ENCODE measurements at regions not wholly inside any gene's neighbourhood (a gene's known extent, or its start where the extent isn't known, plus 50 kb on each side); places are given as distances from the start of the nearest gene placed in this dataset.

DNA sequence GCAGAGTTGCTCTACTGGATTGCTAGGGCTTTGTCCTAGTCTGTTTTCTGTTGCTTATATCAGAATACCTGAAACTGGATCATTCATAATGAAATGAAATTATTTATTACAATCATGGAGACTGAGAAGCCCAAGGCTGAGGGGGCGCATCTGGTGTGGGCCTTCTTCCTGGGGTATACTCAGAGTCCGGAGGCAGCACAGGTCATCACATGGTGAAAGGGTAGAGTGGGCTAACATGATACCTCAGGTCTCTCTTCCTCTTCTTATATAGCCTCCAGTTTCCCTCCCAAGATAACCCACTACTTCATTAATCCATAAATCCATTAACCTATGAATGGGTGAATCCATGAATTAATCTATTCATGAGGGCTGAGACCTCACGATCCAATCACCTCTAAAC lies 667.6 kb upstream of the NCAM2 start:
- DNase-seq: no peak
- ATAC-seq: no peak
- H3K4me1 Mint-ChIP-seq (ENCODE audit: low read depth): no peaks in the 10 kb centered on the region
- H3K4me3 Mint-ChIP-seq: no peak overlapping the region
- POLR2A ChIA-PET: no interaction called here
- no peaks in the 10 kb centered on the region for H3K27me3 Mint-ChIP-seq
- H3K9me3 Mint-ChIP-seq: peaks cover 11% of the 10 kb centered on the region
- CTCF ChIA-PET: no interaction called here
- intact Hi-C loops (cut with micrococcal nuclease): no loop called here
- TF ChIP-seq, protein P1, sequence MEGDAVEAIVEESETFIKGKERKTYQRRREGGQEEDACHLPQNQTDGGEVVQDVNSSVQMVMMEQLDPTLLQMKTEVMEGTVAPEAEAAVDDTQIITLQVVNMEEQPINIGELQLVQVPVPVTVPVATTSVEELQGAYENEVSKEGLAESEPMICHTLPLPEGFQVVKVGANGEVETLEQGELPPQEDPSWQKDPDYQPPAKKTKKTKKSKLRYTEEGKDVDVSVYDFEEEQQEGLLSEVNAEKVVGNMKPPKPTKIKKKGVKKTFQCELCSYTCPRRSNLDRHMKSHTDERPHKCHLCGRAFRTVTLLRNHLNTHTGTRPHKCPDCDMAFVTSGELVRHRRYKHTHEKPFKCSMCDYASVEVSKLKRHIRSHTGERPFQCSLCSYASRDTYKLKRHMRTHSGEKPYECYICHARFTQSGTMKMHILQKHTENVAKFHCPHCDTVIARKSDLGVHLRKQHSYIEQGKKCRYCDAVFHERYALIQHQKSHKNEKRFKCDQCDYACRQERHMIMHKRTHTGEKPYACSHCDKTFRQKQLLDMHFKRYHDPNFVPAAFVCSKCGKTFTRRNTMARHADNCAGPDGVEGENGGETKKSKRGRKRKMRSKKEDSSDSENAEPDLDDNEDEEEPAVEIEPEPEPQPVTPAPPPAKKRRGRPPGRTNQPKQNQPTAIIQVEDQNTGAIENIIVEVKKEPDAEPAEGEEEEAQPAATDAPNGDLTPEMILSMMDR (IDR thresholded peaks at IDR 0.05): no peak
- H3K27ac Mint-ChIP-seq: no peak overlapping the region
- no peaks in the 10 kb centered on the region for H3K36me3 Mint-ChIP-seq (ENCODE audit: low read depth)

DNA sequence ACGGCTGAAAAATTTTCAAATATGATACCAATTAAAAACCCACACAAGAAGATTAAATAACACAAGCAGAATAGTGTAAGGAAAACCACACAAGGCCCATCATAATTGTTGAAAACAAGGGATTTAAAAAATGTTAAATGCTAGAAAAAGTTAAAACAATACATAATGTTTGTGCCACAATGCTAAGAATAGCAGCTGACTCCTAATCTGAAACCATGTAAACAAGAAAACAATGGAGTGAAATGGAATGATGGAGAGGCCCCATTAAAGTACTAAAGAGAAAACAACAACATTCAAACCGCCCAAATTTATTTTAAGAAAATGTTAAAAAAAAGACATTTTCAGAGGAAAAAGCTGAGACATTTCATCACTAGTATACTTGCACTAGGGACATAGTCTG lies 663.6 kb upstream of the NCAM2 start:
- intact Hi-C loops (cut with micrococcal nuclease): no loop called here
- no peak for DNase-seq
- Mint-ChIP-seq H3K9me3 (peaks cover 9% of the 10 kb centered on the region), H3K27ac (no peak overlapping the region), H3K4me1 (ENCODE audit: low read depth) (no peaks in the 10 kb centered on the region), H3K4me3 (no peak overlapping the region), H3K36me3 (ENCODE audit: low read depth) (no peaks in the 10 kb centered on the region), H3K27me3 (no peaks in the 10 kb centered on the region)
- ATAC-seq: no peak
- CTCF ChIA-PET: no interaction called here
- POLR2A ChIA-PET: no interaction called here
- TF ChIP-seq, protein P1 (IDR thresholded peaks at IDR 0.05): no peak

DNA sequence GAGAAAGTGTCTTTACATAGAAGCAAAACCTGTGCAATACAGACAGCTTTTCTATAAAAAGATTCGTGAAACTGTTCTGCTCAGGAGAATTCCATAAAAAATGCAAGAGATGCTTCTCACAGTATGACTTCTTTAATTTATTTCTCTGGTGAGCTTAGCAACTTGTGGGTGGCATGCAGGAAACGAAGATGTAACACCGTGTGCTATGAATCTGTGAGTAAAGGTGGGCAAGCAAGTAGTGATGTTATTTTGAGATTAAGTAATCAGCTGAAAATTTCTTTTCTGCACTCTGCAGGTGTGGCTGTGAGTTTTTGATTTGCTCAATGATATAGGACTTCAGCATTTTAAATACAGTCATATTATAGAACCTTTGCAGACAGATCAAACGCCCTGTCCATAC lies 656.8 kb upstream of the NCAM2 start:
- ChIA-PET POLR2A (no interaction called here), CTCF (no interaction called here)
- intact Hi-C loops (cut with micrococcal nuclease): no loop called here
- TF ChIP-seq, protein P1 (IDR thresholded peaks at IDR 0.05): no peak
- DNase-seq (no peak), ATAC-seq (no peak)
- Mint-ChIP-seq H3K27ac (no peak overlapping the region), H3K27me3 (no peaks in the 10 kb centered on the region), H3K9me3 (peaks cover 10% of the 10 kb centered on the region), H3K4me3 (no peak overlapping the region), H3K4me1 (ENCODE audit: low read depth) (no peaks in the 10 kb centered on the region), H3K36me3 (ENCODE audit: low read depth) (no peaks in the 10 kb centered on the region)

DNA sequence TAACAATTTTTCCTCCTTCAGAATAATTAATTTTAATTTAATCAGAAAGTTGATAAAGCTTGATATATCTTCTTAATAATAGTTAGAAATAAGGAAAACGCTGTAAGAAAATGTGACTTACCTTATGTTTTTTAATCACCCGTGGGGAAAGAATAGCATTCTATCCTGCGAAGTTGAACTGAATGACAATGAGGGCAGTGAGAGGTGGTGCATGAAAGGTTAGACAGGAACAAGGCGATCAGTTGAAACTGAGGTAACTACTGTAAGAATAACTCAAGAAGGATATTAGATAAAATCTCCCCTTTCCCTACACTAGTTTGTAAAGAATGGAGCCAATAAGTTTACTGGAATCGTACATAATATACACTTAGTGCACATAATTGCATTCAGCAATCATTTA lies 655.0 kb upstream of the NCAM2 start:
- no peaks in the 10 kb centered on the region for H3K4me1 Mint-ChIP-seq (ENCODE audit: low read depth)
- TF ChIP-seq, protein P1 (IDR thresholded peaks at IDR 0.05): no peak
- no peaks in the 10 kb centered on the region for H3K27me3 Mint-ChIP-seq
- H3K4me3 Mint-ChIP-seq: no peak overlapping the region
- H3K27ac Mint-ChIP-seq: no peak overlapping the region
- ChIA-PET POLR2A (no interaction called here), CTCF (no interaction called here)
- ATAC-seq (no peak), DNase-seq (no peak)
- H3K36me3 Mint-ChIP-seq (ENCODE audit: low read depth): no peaks in the 10 kb centered on the region
- peaks cover 9% of the 10 kb centered on the region for H3K9me3 Mint-ChIP-seq
- intact Hi-C loops (cut with micrococcal nuclease): no loop called here

DNA sequence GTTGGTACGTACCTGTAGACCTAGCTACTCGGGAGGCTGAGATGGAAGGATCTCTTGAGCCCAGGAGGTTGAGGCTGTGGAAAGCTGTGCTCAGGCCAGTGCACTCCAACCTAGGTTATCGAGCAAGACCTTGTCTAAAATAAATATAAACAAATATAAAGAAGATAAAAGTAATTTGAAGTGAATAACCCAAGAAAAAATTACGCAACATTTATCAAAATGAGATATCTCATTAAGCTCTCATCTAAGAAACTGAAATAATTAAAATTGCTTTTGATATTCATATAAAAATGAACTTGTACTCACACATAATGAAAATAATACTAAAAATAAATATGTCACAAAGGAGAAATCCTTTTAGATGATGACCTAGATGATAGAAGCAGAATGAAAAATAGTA lies 647.1 kb upstream of the NCAM2 start:
- H3K4me3 Mint-ChIP-seq: no peak overlapping the region
- intact Hi-C loops (cut with micrococcal nuclease): no loop called here
- no peaks in the 10 kb centered on the region for H3K27me3 Mint-ChIP-seq
- H3K9me3 Mint-ChIP-seq: peaks cover 4% of the 10 kb centered on the region
- ATAC-seq (no peak), DNase-seq (no peak)
- TF ChIP-seq, protein P1 (IDR thresholded peaks at IDR 0.05): no peak
- no peak overlapping the region for H3K27ac Mint-ChIP-seq
- H3K4me1 Mint-ChIP-seq (ENCODE audit: low read depth): no peaks in the 10 kb centered on the region
- H3K36me3 Mint-ChIP-seq (ENCODE audit: low read depth): no peaks in the 10 kb centered on the region
- POLR2A ChIA-PET: no interaction called here
- CTCF ChIA-PET: no interaction called here
